ENCODE measurements at regions not wholly inside any gene's neighbourhood (a gene's known extent, or its start where the extent isn't known, plus 50 kb on each side); places are given as distances from the start of the nearest gene placed in this dataset.
A peak's percentile ranks its signal among the peaks of the same experiment; 100 is the strongest.

GRCh38 chr3:16064642-16065414, 109.7 kb upstream of the GALNT15 start:
- Histone ChIP-seq H3K36me3 (no peaks in the 10 kb centered on the region), H3K9me3 (no peaks in the 10 kb centered on the region), H3K27me3 (no peaks in the 10 kb centered on the region), H3K4me1 (peaks cover 0 to 26% (median 10%) of the 10 kb centered on the region in 4 donors), H3K4me3 (no peak overlapping the region), H3K27ac (peak overlapping the region in 4 of 5 donors; percentile 41 to 60 (median 53))
- intact Hi-C loops (cut with DNase I; ENCODE audit: low total_unique reads): no loop called here
- 70 to 81% (median 78%) methylated on average over 3 of the region's 3 CpGs for WGBS, 5 donors
- TF ChIP-seq EP300 (IDR thresholded peaks at IDR 0.05): no peak
- TF ChIP-seq POLR2AphosphoS5 (IDR thresholded peaks at IDR 0.05): no peak
- no peak for TF ChIP-seq POLR2A (IDR thresholded peaks at IDR 0.05)
- TF ChIP-seq, protein P1, sequence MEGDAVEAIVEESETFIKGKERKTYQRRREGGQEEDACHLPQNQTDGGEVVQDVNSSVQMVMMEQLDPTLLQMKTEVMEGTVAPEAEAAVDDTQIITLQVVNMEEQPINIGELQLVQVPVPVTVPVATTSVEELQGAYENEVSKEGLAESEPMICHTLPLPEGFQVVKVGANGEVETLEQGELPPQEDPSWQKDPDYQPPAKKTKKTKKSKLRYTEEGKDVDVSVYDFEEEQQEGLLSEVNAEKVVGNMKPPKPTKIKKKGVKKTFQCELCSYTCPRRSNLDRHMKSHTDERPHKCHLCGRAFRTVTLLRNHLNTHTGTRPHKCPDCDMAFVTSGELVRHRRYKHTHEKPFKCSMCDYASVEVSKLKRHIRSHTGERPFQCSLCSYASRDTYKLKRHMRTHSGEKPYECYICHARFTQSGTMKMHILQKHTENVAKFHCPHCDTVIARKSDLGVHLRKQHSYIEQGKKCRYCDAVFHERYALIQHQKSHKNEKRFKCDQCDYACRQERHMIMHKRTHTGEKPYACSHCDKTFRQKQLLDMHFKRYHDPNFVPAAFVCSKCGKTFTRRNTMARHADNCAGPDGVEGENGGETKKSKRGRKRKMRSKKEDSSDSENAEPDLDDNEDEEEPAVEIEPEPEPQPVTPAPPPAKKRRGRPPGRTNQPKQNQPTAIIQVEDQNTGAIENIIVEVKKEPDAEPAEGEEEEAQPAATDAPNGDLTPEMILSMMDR (IDR thresholded peaks at IDR 0.05): no peak
- DNase-seq: peak in 1 of 2 donors; percentile 87

GRCh38 chr3:16066545-16066944, 107.9 kb upstream of the GALNT15 start:
- no peak for DNase-seq
- TF ChIP-seq EP300 (IDR thresholded peaks at IDR 0.05) (no peak), POLR2AphosphoS5 (IDR thresholded peaks at IDR 0.05) (no peak), POLR2A (IDR thresholded peaks at IDR 0.05) (no peak)
- TF ChIP-seq, protein P1 (IDR thresholded peaks at IDR 0.05): no peak
- Histone ChIP-seq H3K27ac (no peak overlapping the region), H3K27me3 (no peaks in the 10 kb centered on the region), H3K4me1 (peaks cover 0 to 15% (median 4%) of the 10 kb centered on the region in 4 donors), H3K36me3 (no peaks in the 10 kb centered on the region), H3K4me3 (no peak overlapping the region), H3K9me3 (no peaks in the 10 kb centered on the region)
- intact Hi-C loops (cut with DNase I; ENCODE audit: low total_unique reads): no loop called here
- 78 to 95% (median 91%) methylated on average over 1 of the region's 1 CpG for WGBS, 5 donors

- Histone ChIP-seq H3K4me3 (no peak overlapping the region), H3K27ac (no peak overlapping the region), H3K9me3 (no peaks in the 10 kb centered on the region), H3K36me3 (no peaks in the 10 kb centered on the region), H3K4me1 (peaks cover 0 to 15% (median 4%) of the 10 kb centered on the region in 4 donors), H3K27me3 (no peaks in the 10 kb centered on the region)
- 80 to 88% (median 86%) methylated on average over 6 of the region's 6 CpGs for WGBS, 5 donors
- TF ChIP-seq POLR2AphosphoS5 (IDR thresholded peaks at IDR 0.05) (no peak), POLR2A (IDR thresholded peaks at IDR 0.05) (no peak), EP300 (IDR thresholded peaks at IDR 0.05) (no peak)
- TF ChIP-seq, protein P1 (IDR thresholded peaks at IDR 0.05): no peak
- intact Hi-C loops (cut with DNase I; ENCODE audit: low total_unique reads): no loop called here
- no peak for DNase-seq
These were observed 107.5 kb upstream of the GALNT15 start for GRCh38 chr3:16066975-16067374.

- no peak overlapping the region for H3K27ac ChIP-seq
- peaks cover 0 to 15% (median 4%) of the 10 kb centered on the region in 4 donors for H3K4me1 ChIP-seq
- no peaks in the 10 kb centered on the region for H3K36me3 ChIP-seq
- no peaks in the 10 kb centered on the region for H3K9me3 ChIP-seq
- no peaks in the 10 kb centered on the region for H3K27me3 ChIP-seq
- 84 to 96% (median 93%) methylated on average over 2 of the region's 2 CpGs for WGBS, 5 donors
- DNase-seq: no peak
- intact Hi-C loops (cut with DNase I; ENCODE audit: low total_unique reads): no loop called here
- no peak overlapping the region for H3K4me3 ChIP-seq
- no peak for TF ChIP-seq POLR2A (IDR thresholded peaks at IDR 0.05)
- TF ChIP-seq EP300 (IDR thresholded peaks at IDR 0.05): no peak
- TF ChIP-seq, protein P1 (IDR thresholded peaks at IDR 0.05): no peak
- TF ChIP-seq POLR2AphosphoS5 (IDR thresholded peaks at IDR 0.05): no peak
These were observed 106.5 kb upstream of the GALNT15 start for GRCh38 chr3:16067837-16068471.
